ENCODE measurements at regions not wholly inside any gene's neighbourhood (a gene's known extent, or its start where the extent isn't known, plus 50 kb on each side); places are given as distances from the start of the nearest gene placed in this dataset.

- H3K36me3 ChIP-seq (ENCODE audit: insufficient read depth, low read length), result no peaks in the 10 kb centered on the region
- H3K4me3 Mint-ChIP-seq (ENCODE audit: unreplicated experiment), result peak overlapping the region; percentile 87
- peaks cover 15% of the 10 kb centered on the region for H3K27me3 ChIP-seq (ENCODE audit: insufficient read depth, low read length)
- H3K9ac ChIP-seq (ENCODE audit: low read length), result peak overlapping the region; percentile 86
- H3K9me3 Mint-ChIP-seq (ENCODE audit: unreplicated experiment), result no peaks in the 10 kb centered on the region
- H3K79me2 ChIP-seq (ENCODE audit: insufficient read depth, low read length), result no peaks in the 10 kb centered on the region
- peak overlapping the region; percentile 86 for H3K4me3 ChIP-seq (ENCODE audit: insufficient read depth, low read depth, low read length)
- peak overlapping the region; percentile 70 for H3K27ac ChIP-seq (ENCODE audit: low read depth, low read length)
- peak overlapping the region; percentile 94 for H2AFZ ChIP-seq (ENCODE audit: low read depth, low read length)
- DNase-seq (ENCODE audit: low read depth) (no peak), FAIRE-seq (peak; percentile 5)
- no peak overlapping the region for H3K27ac Mint-ChIP-seq (ENCODE audit: unreplicated experiment)
- no peaks in the 10 kb centered on the region for H3K36me3 Mint-ChIP-seq (ENCODE audit: low read depth, unreplicated experiment)
- TF ChIP-seq CTCF (IDR thresholded peaks at IDR 0.05; ENCODE audit: insufficient read depth, low read depth, low read length) (no peak), EZH2 (IDR thresholded peaks at IDR 0.05; ENCODE audit: insufficient read depth, low read length) (no peak)
- no peaks in the 10 kb centered on the region for H4K20me1 ChIP-seq (ENCODE audit: insufficient read depth, low read length)
- peaks cover 5% of the 10 kb centered on the region for H3K4me1 Mint-ChIP-seq (ENCODE audit: low read depth, unreplicated experiment)
- H3K4me2 ChIP-seq (ENCODE audit: low read length), result peak overlapping the region; percentile 98
- H3K9me3 ChIP-seq (ENCODE audit: insufficient read depth, low read depth, low read length), result no peaks in the 10 kb centered on the region
- peaks cover 25% of the 10 kb centered on the region for H3K4me1 ChIP-seq (ENCODE audit: insufficient read depth, low read length)
- peaks cover 58% of the 10 kb centered on the region for H3K27me3 Mint-ChIP-seq (ENCODE audit: low read depth, unreplicated experiment)
Measured at GRCh38 chr6:105993341-105994117, 92.6 kb upstream of the PRDM1 start.

GRCh38 chr6:105992315-105992961 lies 93.7 kb upstream of the PRDM1 start:
- peak; percentile 26 for FAIRE-seq
- H3K9me3 Mint-ChIP-seq (ENCODE audit: unreplicated experiment), result no peaks in the 10 kb centered on the region
- peak overlapping the region; percentile 99 for H2AFZ ChIP-seq (ENCODE audit: low read depth, low read length)
- H3K79me2 ChIP-seq (ENCODE audit: insufficient read depth, low read length), result no peaks in the 10 kb centered on the region
- peak; percentile 58 for DNase-seq (ENCODE audit: low read depth)
- H3K27me3 ChIP-seq (ENCODE audit: insufficient read depth, low read length), result peaks cover 15% of the 10 kb centered on the region
- H3K27me3 Mint-ChIP-seq (ENCODE audit: low read depth, unreplicated experiment), result peaks cover 61% of the 10 kb centered on the region
- H3K36me3 Mint-ChIP-seq (ENCODE audit: low read depth, unreplicated experiment), result no peaks in the 10 kb centered on the region
- TF ChIP-seq EZH2 (IDR thresholded peaks at IDR 0.05; ENCODE audit: insufficient read depth, low read length), result no peak
- no peak for TF ChIP-seq CTCF (IDR thresholded peaks at IDR 0.05; ENCODE audit: insufficient read depth, low read depth, low read length)
- peak overlapping the region; percentile 73 for H3K9ac ChIP-seq (ENCODE audit: low read length)
- H3K4me3 ChIP-seq (ENCODE audit: insufficient read depth, low read depth, low read length), result peak overlapping the region; percentile 86
- H3K4me1 ChIP-seq (ENCODE audit: insufficient read depth, low read length), result peaks cover 25% of the 10 kb centered on the region
- H3K36me3 ChIP-seq (ENCODE audit: insufficient read depth, low read length), result no peaks in the 10 kb centered on the region
- H3K4me1 Mint-ChIP-seq (ENCODE audit: low read depth, unreplicated experiment), result peaks cover 5% of the 10 kb centered on the region
- H3K9me3 ChIP-seq (ENCODE audit: insufficient read depth, low read depth, low read length), result no peaks in the 10 kb centered on the region
- no peaks in the 10 kb centered on the region for H4K20me1 ChIP-seq (ENCODE audit: insufficient read depth, low read length)
- peak overlapping the region; percentile 98 for H3K4me2 ChIP-seq (ENCODE audit: low read length)
- no peak overlapping the region for H3K27ac Mint-ChIP-seq (ENCODE audit: unreplicated experiment)
- peak overlapping the region; percentile 89 for H3K4me3 Mint-ChIP-seq (ENCODE audit: unreplicated experiment)
- H3K27ac ChIP-seq (ENCODE audit: low read depth, low read length), result no peak overlapping the region
